ENCODE measurements at regions not wholly inside any gene's neighbourhood (a gene's known extent, or its start where the extent isn't known, plus 50 kb on each side); places are given as distances from the start of the nearest gene placed in this dataset.

DNA sequence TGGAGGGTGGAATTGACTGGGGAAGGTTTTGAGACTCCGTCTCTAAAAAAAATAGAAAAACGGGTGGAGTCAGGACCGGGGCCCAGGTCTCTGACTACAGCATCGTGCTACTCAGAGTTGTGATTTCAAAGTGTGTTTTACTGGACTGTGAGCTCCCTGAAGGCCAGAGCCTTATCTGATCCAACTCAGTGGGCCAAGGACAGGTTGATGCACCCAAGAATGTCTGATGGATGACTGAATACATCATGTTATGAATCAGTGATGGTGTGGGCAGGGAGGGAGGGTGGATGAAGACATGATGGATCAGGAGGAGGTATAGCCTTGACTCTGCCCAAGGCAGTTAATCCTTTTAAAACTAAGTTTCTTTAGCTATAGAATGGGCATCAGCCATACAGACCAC lies 81.6 kb downstream of the FOXD2 start:
- no peak for TF ChIP-seq POLR2A (IDR thresholded peaks at IDR 0.05; ENCODE audit: low read length)
- TF ChIP-seq GATA1 (IDR thresholded peaks at IDR 0.05; ENCODE audit: low read depth, low read length) = no peak
